GM23338 (cell line): ENCODE measurements at regions not wholly inside any gene's neighbourhood (a gene's known extent, or its start where the extent isn't known, plus 50 kb on each side); places are given as distances from the start of the nearest gene placed in this dataset.

ENCODE experiments used
- ATAC-seq: fragments of 200-7000 bp; cut with Tn5 transposase; 3 replicates; pipeline ENCODE4 v1.9.1; 2020
- DNase-seq: peaks from one replicate; pipeline ENCODE4 v3.0.0-alpha.2; 2015; ENCODE audit warnings: low spot score
- H2AFZ ChIP-seq: fragments of 200-600 bp; sonication (generic); 2 replicates; pipeline ENCODE4 v1.8.0; 2016; ENCODE audit warnings: antibody characterized with exemption, mild to moderate bottlenecking, moderate library complexity
- H3F3A ChIP-seq: fragments of 200-600 bp; sonication (generic); replicated peaks from 2 replicates; pipeline ENCODE4 v1.8.0; 2017; ENCODE audit warnings: antibody characterized with exemption, mixed run types, low read depth
- H3K27ac ChIP-seq: fragments of 200-600 bp; sonication (generic); 2 replicates; pipeline ENCODE4 v1.6.1; 2016; ENCODE audit warnings: low read depth
- H3K27me3 ChIP-seq: fragments of 200-600 bp; sonication (generic); 2 replicates; pipeline ENCODE4 v1.8.0; 2016; ENCODE audit warnings: mild to moderate bottlenecking, mixed run types, moderate library complexity; ENCODE audit not compliant: insufficient read depth
- H3K36me3 ChIP-seq: fragments of 200-600 bp; sonication (generic); 2 replicates; pipeline ENCODE4 v1.8.0; 2016; ENCODE audit warnings: mild to moderate bottlenecking; ENCODE audit not compliant: insufficient read depth
- H3K4me1 ChIP-seq: fragments of 200-600 bp; sonication (generic); 2 replicates; pipeline ENCODE4 v1.8.0; 2016; ENCODE audit warnings: mild to moderate bottlenecking, moderate library complexity; ENCODE audit not compliant: insufficient read depth
- H3K4me2 ChIP-seq: fragments of 200-600 bp; sonication (generic); 2 replicates; pipeline ENCODE4 v1.7.1; 2017; ENCODE audit warnings: mixed run types
- H3K4me3 ChIP-seq: fragments of 200-600 bp; sonication (generic); 2 replicates; pipeline ENCODE4 v1.6.1; 2016; ENCODE audit warnings: mixed run types
- H3K79me2 ChIP-seq: fragments of 200-600 bp; sonication (generic); replicated peaks from 2 replicates; pipeline ENCODE4 v1.8.0; 2017; ENCODE audit warnings: mild to moderate bottlenecking; ENCODE audit not compliant: insufficient read depth
- H3K9me2 ChIP-seq: fragments of 200-600 bp; sonication (generic); 2 replicates; pipeline ENCODE4 v1.8.0; 2017; ENCODE audit not compliant: insufficient read depth
- H4K20me1 ChIP-seq: fragments of 200-600 bp; sonication (generic); replicated peaks from 2 replicates; pipeline ENCODE4 v1.8.0; 2017; ENCODE audit warnings: mild to moderate bottlenecking; ENCODE audit not compliant: insufficient read depth
- H3K27ac Mint-ChIP-seq: 2 replicates; pipeline ENCODE4 v1.8.0; 2020; ENCODE audit warnings: inconsistent platforms, mild to moderate bottlenecking, moderate library complexity, mixed read lengths
- H3K27me3 Mint-ChIP-seq: 3 replicates; pipeline ENCODE4 v1.8.0; 2022; ENCODE audit warnings: low read depth, mild to moderate bottlenecking, moderate library complexity, mixed read lengths, inconsistent platforms; ENCODE audit not compliant: insufficient read depth, poor library complexity
- H3K36me3 Mint-ChIP-seq: 3 replicates; pipeline ENCODE4 v1.8.0; 2021; ENCODE audit warnings: low read depth, mild to moderate bottlenecking, inconsistent platforms, moderate library complexity, mixed read lengths
- H3K4me1 Mint-ChIP-seq: 3 replicates; pipeline ENCODE4 v1.8.0; 2020; ENCODE audit warnings: mild to moderate bottlenecking, inconsistent platforms, mixed read lengths
- H3K4me3 Mint-ChIP-seq: 3 replicates; pipeline ENCODE4 v1.8.0; 2021; ENCODE audit warnings: moderate library complexity, mild to moderate bottlenecking, inconsistent platforms, mixed read lengths
- H3K9me3 Mint-ChIP-seq: 3 replicates; pipeline ENCODE4 v1.8.0; 2020; ENCODE audit warnings: moderate library complexity, mild to moderate bottlenecking, inconsistent platforms, mixed read lengths
- CREB1 ChIP-seq: fragments of 250-450 bp; sonication (Bioruptor Pico); IDR thresholded peaks from 2 replicates; pipeline ENCODE4 v1.5.0; 2020; ENCODE audit warnings: low read depth, mild to moderate bottlenecking, moderate library complexity
- CTCF ChIP-seq, 2 experiments: fragments of 200-600 bp in 1 of 2; sonication (generic) in 1 of 2; conservative IDR thresholded peaks; 2 replicates each; pipeline versions ENCODE4 v1.5.1 to v1.6.1; 2016 to 2017; ENCODE audit warnings: antibody characterized with exemption in 2 of 2, low read depth in 2 of 2, mild to moderate bottlenecking in 2 of 2, moderate library complexity in 1 of 2
- EZH2 ChIP-seq: fragments of 200-600 bp; sonication (generic); IDR thresholded peaks from one replicate; pipeline ENCODE4 v1.8.0; 2017; ENCODE audit warnings: antibody characterized with exemption, mild to moderate bottlenecking, low read depth; ENCODE audit not compliant: unreplicated experiment
- EZH2phosphoT487 ChIP-seq: fragments of 200-600 bp; sonication (generic); IDR thresholded peaks from one replicate; pipeline ENCODE4 v1.8.1; 2018; ENCODE audit warnings: antibody characterized with exemption; ENCODE audit not compliant: unreplicated experiment
- POLR2AphosphoS5 ChIP-seq: IDR thresholded peaks from 2 replicates; pipeline ENCODE4 v1.6.1; 2016; ENCODE audit warnings: antibody characterized with exemption, low read depth
- ZNF114 ChIP-seq: fragments of 250-450 bp; sonication (Bioruptor Pico); IDR thresholded peaks from 2 replicates; pipeline ENCODE4 v1.5.0; 2020; ENCODE audit warnings: mild to moderate bottlenecking, moderate library complexity
- ZNF331 ChIP-seq: fragments of 250-450 bp; sonication (Bioruptor Pico); IDR thresholded peaks from 2 replicates; pipeline ENCODE4 v1.5.0; 2020; ENCODE audit warnings: low read depth, mild to moderate bottlenecking, moderate library complexity
- TF ChIP-seq, protein P1 (sequence below): fragments of 250-450 bp; sonication (Bioruptor Pico); IDR thresholded peaks from 2 replicates; pipeline ENCODE4 v1.5.0; 2020; ENCODE audit warnings: mild to moderate bottlenecking, moderate library complexity

GRCh38 chr6:68342286-68342685, 292.8 kb upstream of the ADGRB3 start (continued):
- TF ChIP-seq, protein P1, sequence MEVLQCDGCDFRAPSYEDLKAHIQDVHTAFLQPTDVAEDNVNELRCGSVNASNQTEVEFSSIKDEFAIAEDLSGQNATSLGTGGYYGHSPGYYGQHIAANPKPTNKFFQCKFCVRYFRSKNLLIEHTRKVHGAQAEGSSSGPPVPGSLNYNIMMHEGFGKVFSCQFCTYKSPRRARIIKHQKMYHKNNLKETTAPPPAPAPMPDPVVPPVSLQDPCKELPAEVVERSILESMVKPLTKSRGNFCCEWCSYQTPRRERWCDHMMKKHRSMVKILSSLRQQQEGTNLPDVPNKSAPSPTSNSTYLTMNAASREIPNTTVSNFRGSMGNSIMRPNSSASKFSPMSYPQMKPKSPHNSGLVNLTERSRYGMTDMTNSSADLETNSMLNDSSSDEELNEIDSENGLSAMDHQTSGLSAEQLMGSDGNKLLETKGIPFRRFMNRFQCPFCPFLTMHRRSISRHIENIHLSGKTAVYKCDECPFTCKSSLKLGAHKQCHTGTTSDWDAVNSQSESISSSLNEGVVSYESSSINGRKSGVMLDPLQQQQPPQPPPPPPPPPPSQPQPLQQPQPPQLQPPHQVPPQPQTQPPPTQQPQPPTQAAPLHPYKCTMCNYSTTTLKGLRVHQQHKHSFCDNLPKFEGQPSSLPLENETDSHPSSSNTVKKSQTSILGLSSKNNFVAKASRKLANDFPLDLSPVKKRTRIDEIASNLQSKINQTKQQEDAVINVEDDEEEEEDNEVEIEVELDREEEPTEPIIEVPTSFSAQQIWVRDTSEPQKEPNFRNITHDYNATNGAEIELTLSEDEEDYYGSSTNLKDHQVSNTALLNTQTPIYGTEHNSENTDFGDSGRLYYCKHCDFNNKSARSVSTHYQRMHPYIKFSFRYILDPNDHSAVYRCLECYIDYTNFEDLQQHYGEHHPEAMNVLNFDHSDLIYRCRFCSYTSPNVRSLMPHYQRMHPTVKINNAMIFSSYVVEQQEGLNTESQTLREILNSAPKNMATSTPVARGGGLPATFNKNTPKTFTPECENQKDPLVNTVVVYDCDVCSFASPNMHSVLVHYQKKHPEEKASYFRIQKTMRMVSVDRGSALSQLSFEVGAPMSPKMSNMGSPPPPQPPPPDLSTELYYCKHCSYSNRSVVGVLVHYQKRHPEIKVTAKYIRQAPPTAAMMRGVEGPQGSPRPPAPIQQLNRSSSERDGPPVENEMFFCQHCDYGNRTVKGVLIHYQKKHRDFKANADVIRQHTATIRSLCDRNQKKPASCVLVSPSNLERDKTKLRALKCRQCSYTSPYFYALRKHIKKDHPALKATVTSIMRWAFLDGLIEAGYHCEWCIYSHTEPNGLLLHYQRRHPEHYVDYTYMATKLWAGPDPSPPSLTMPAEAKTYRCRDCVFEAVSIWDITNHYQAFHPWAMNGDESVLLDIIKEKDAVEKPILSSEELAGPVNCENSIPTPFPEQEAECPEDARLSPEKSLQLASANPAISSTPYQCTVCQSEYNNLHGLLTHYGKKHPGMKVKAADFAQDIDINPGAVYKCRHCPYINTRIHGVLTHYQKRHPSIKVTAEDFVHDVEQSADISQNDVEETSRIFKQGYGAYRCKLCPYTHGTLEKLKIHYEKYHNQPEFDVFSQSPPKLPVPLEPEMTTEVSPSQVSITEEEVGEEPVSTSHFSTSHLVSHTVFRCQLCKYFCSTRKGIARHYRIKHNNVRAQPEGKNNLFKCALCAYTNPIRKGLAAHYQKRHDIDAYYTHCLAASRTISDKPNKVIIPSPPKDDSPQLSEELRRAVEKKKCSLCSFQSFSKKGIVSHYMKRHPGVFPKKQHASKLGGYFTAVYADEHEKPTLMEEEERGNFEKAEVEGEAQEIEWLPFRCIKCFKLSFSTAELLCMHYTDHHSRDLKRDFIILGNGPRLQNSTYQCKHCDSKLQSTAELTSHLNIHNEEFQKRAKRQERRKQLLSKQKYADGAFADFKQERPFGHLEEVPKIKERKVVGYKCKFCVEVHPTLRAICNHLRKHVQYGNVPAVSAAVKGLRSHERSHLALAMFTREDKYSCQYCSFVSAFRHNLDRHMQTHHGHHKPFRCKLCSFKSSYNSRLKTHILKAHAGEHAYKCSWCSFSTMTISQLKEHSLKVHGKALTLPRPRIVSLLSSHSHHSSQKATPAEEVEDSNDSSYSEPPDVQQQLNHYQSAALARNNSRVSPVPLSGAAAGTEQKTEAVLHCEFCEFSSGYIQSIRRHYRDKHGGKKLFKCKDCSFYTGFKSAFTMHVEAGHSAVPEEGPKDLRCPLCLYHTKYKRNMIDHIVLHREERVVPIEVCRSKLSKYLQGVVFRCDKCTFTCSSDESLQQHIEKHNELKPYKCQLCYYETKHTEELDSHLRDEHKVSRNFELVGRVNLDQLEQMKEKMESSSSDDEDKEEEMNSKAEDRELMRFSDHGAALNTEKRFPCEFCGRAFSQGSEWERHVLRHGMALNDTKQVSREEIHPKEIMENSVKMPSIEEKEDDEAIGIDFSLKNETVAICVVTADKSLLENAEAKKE (CRISPR knock-in tag), result no peak

- H3K4me1 Mint-ChIP-seq, result 0 out of 3 replicates have a peak, but pooled peaks cover 2% of the 10 kb centered on the region
- no peak for TF ChIP-seq ZNF114
- TF ChIP-seq CREB1 (CRISPR knock-in tag), result no peak
- TF ChIP-seq EZH2phosphoT487, result no peak
- TF ChIP-seq CTCF (conservative IDR thresholded peaks at IDR 0.05; ENCODE audit: low read depth in 2 of 2), result no peak
- TF ChIP-seq EZH2, result no peak
- TF ChIP-seq POLR2AphosphoS5, result no peak
- no peak for TF ChIP-seq ZNF331 (CRISPR knock-in tag)
These were observed 295.5 kb upstream of the ADGRB3 start for GRCh38 chr6:68339488-68340131.

More at GRCh38 chr6:68339488-68340131, 295.5 kb upstream of the ADGRB3 start:
- no peak overlapping the region for H2AFZ ChIP-seq
- no peaks in the 10 kb centered on the region for H3K79me2 ChIP-seq
- H3K4me3 ChIP-seq, result no peak overlapping the region
- H3K27ac ChIP-seq, result no peak overlapping the region
- Mint-ChIP-seq H3K4me3 (no peak overlapping the region), H3K36me3 (no peaks in the 10 kb centered on the region), H3K9me3 (no peaks in the 10 kb centered on the region), H3K27me3 (peaks cover 1% of the 10 kb centered on the region), H3K27ac (no peak overlapping the region)
- H3K36me3 ChIP-seq, result no peaks in the 10 kb centered on the region
- no peaks in the 10 kb centered on the region for H3F3A ChIP-seq
- H3K4me2 ChIP-seq, result no peak overlapping the region
- H4K20me1 ChIP-seq, result no peaks in the 10 kb centered on the region
- no peaks in the 10 kb centered on the region for H3K27me3 ChIP-seq
- no peaks in the 10 kb centered on the region for H3K9me2 ChIP-seq
- no peak for DNase-seq
- no peaks in the 10 kb centered on the region for H3K4me1 ChIP-seq
- ATAC-seq, result no peak
